GM19193 (cell line): ENCODE measurements at regions not wholly inside any gene's neighbourhood (a gene's known extent, or its start where the extent isn't known, plus 50 kb on each side); places are given as distances from the start of the nearest gene placed in this dataset.

Source experiments
- POLR2A ChIP-seq: IDR thresholded peaks from 4 replicates; pipeline ENCODE4 v1.6.1; 2011; ENCODE audit not compliant: insufficient read depth, insufficient read length; ENCODE audit errors: extremely low read depth

GRCh38 chr12:93290391-93290790, 87.3 kb upstream of the NUDT4 start:
- TF ChIP-seq POLR2A = no peak

GRCh38 chr12:93292213-93292612, 85.5 kb upstream of the NUDT4 start:
- no peak for TF ChIP-seq POLR2A

GRCh38 chr12:93292731-93293566, 84.8 kb upstream of the NUDT4 start:
- TF ChIP-seq POLR2A = no peak

- TF ChIP-seq POLR2A = no peak
Measured at GRCh38 chr12:93297032-93297431, 80.7 kb upstream of the NUDT4 start.

GRCh38 chr12:93297536-93297935, 80.2 kb upstream of the NUDT4 start:
- TF ChIP-seq POLR2A = no peak

GRCh38 chr12:93299262-93299846, 78.4 kb upstream of the NUDT4 start:
- TF ChIP-seq POLR2A = no peak

- TF ChIP-seq POLR2A = no peak
Measured at GRCh38 chr12:93300611-93301021, 77.1 kb upstream of the NUDT4 start.

GRCh38 chr12:93302331-93303229, 75.1 kb upstream of the NUDT4 start:
- no peak for TF ChIP-seq POLR2A

- no peak for TF ChIP-seq POLR2A
Measured at GRCh38 chr12:93306636-93307035, 71.1 kb upstream of the NUDT4 start.

- no peak for TF ChIP-seq POLR2A
Measured at GRCh38 chr12:93308281-93308680, 69.4 kb upstream of the NUDT4 start.

GRCh38 chr12:93311827-93312226, 65.9 kb upstream of the NUDT4 start:
- TF ChIP-seq POLR2A = no peak

GRCh38 chr12:93314177-93314497, 63.6 kb upstream of the NUDT4 start:
- TF ChIP-seq POLR2A = no peak

GRCh38 chr12:93315385-93315906, 62.3 kb upstream of the NUDT4 start:
- TF ChIP-seq POLR2A = no peak

GRCh38 chr12:93315907-93316622, 61.7 kb upstream of the NUDT4 start:
- no peak for TF ChIP-seq POLR2A

GRCh38 chr12:93316623-93316971, 61.1 kb upstream of the NUDT4 start:
- no peak for TF ChIP-seq POLR2A
